ENCODE measurements at regions not wholly inside any gene's neighbourhood (a gene's known extent, or its start where the extent isn't known, plus 50 kb on each side); places are given as distances from the start of the nearest gene placed in this dataset.

- Histone ChIP-seq H3K27me3 (no peaks in the 10 kb centered on the region), H3K4me3 (no peak overlapping the region), H3K9me3 (no peaks in the 10 kb centered on the region), H3K27ac (no peak overlapping the region), H3K36me3 (ENCODE audit: low read depth, missing control alignments) (no peaks in the 10 kb centered on the region), H3K4me1 (no peaks in the 10 kb centered on the region)
- no peak for DNase-seq
- WGBS, 2 donors, result 79 to 82% methylated on average over 11 of the region's 11 CpGs
- intact Hi-C loops (cut with DNase I; ENCODE audit: low total_unique reads), result no loop called here
- TF ChIP-seq POLR2A (IDR thresholded peaks at IDR 0.05), result no peak
- TF ChIP-seq CTCF (IDR thresholded peaks at IDR 0.05), result no peak
Measured at GRCh38 chr11:2071748-2072385, 67.3 kb downstream of the IGF2 start.

Data from testis (tissue), 2 donors.